ENCODE measurements at regions not wholly inside any gene's neighbourhood (a gene's known extent, or its start where the extent isn't known, plus 50 kb on each side); places are given as distances from the start of the nearest gene placed in this dataset.

GRCh38 chr2:40734797-40735196, 282.9 kb upstream of the SLC8A1 start:
- H3K9ac ChIP-seq (ENCODE audit: control insufficient read depth, insufficient read depth, low read length) = no peak overlapping the region
- BruUV-seq (replicated peaks) = no TSS peak
- ChIA-PET RAD21 (ENCODE audit: unreplicated experiment) (no interaction called here), CTCF (no interaction called here), SMC1A (ENCODE audit: uncharacterized antibody, unreplicated experiment) (interaction anchor here (0.9 kb wide), 1 partner anchor 95 kb away, joined by 3 read pairs; no protein-coding TSS in a partner anchor), POLR2A (no interaction called here)
- TF ChIP-seq TBL1XR1 (IDR thresholded peaks at IDR 0.05; ENCODE audit: low read depth, low read length) (no peak), SRF (IDR thresholded peaks at IDR 0.05; ENCODE audit: low read depth in 2 of 2, low read length in 2 of 2) (no peak), MLLT1 (IDR thresholded peaks at IDR 0.05) (no peak), BMI1 (IDR thresholded peaks at IDR 0.05; ENCODE audit: borderline replicate concordance) (no peak), E2F4 (IDR thresholded peaks at IDR 0.05; ENCODE audit: low read depth, low read length) (no peak), RAD21 (IDR thresholded peaks at IDR 0.05; ENCODE audit: insufficient read depth, low read depth, low read length) (no peak), MAX (IDR thresholded peaks at IDR 0.05; ENCODE audit: low read depth, low read length) (no peak)
- H3K36me3 ChIP-seq (ENCODE audit: control insufficient read depth in 2 of 2, insufficient read depth in 2 of 2, low read length in 1 of 2) = no peaks in the 10 kb centered on the region
- DNase-seq (ENCODE audit: low read depth, low spot score) (no peak), ATAC-seq (no peak), FAIRE-seq (no peak)
- H4K20me1 ChIP-seq (ENCODE audit: control insufficient read depth, insufficient read depth) = no peaks in the 10 kb centered on the region
- H3K9me3 ChIP-seq (replicated peaks; ENCODE audit: control insufficient read depth, insufficient read depth, low read length) = no peaks in the 10 kb centered on the region
- no peaks in the 10 kb centered on the region for H3K27me3 ChIP-seq (replicated peaks in 1 of 2; ENCODE audit: control insufficient read depth in 2 of 2, insufficient read depth in 2 of 2, low read length in 1 of 2)
- no peaks in the 10 kb centered on the region for H3K79me2 ChIP-seq (ENCODE audit: control insufficient read depth, insufficient read depth, low read length)
- in situ Hi-C loops (cut with MboI) = no loop called here
- H2AFZ ChIP-seq (ENCODE audit: control insufficient read depth, low read depth, low read length) = no peak overlapping the region
- H3K4me3 ChIP-seq = no peak overlapping the region
- H3K27ac ChIP-seq (ENCODE audit: control insufficient read depth, insufficient read depth) = no peak overlapping the region
- H3K4me2 ChIP-seq (ENCODE audit: control insufficient read depth, insufficient read depth) = no peak overlapping the region
- 3% methylated on average over 2 of the region's 2 CpGs for WGBS (ENCODE audit: insufficient coverage, insufficient replicate concordance, low lambda C conversion rate, missing lambda C conversion rate)
- no peaks in the 10 kb centered on the region for H3K4me1 ChIP-seq (ENCODE audit: control insufficient read depth, insufficient read depth, low read length)
- intact Hi-C loops (cut with micrococcal nuclease; ENCODE audit: unreplicated experiment) = no loop called here

Data from GM12878 (cell line).